AG10803 (cell line): ENCODE measurements at regions not wholly inside any gene's neighbourhood (a gene's known extent, or its start where the extent isn't known, plus 50 kb on each side); places are given as distances from the start of the nearest gene placed in this dataset.
"Not testable (repeated sequence)": the region's sequence is repeated elsewhere in the genome, so short reads cannot be mapped to it uniquely, and the experiment has no call there.

Experiments
- DNase-seq: peaks from one replicate; pipeline ENCODE4 v3.0.0; 2010; ENCODE audit warnings: low read depth
- H3K4me3 ChIP-seq: 2 replicates; pipeline ENCODE4 v1.5.1; 2011; ENCODE audit warnings: mild to moderate bottlenecking, low read length, control low read depth
- CTCF ChIP-seq: conservative IDR thresholded peaks from 2 replicates; pipeline ENCODE4 v1.5.1; 2011; ENCODE audit warnings: mild to moderate bottlenecking, low read length, control low read depth, inconsistent platforms

GRCh38 chr11:33988586-33989370 is 62.8 kb upstream of the CAPRIN1 start:
- no peak for DNase-seq
- no peak for TF ChIP-seq CTCF
- no peak overlapping the region for H3K4me3 ChIP-seq

- peak; percentile 90 for TF ChIP-seq CTCF
- H3K4me3 ChIP-seq, result no peak overlapping the region
- peak; percentile 84 for DNase-seq
Measured at GRCh38 chr11:33987975-33988580, 63.5 kb upstream of the CAPRIN1 start.

- DNase-seq, result no peak
- no peak for TF ChIP-seq CTCF
- H3K4me3 ChIP-seq, result no peak overlapping the region
Measured at GRCh38 chr11:33987545-33987944, 64.0 kb upstream of the CAPRIN1 start.

GRCh38 chr11:33986597-33987501 is 64.7 kb upstream of the CAPRIN1 start:
- H3K4me3 ChIP-seq, DNase-seq: not testable (repeated sequence)

GRCh38 chr11:33984682-33985389 is 66.7 kb upstream of the CAPRIN1 start:
- no peak overlapping the region for H3K4me3 ChIP-seq
- DNase-seq, result no peak
- peak; percentile 43 for TF ChIP-seq CTCF

- DNase-seq, result no peak
- TF ChIP-seq CTCF, result no peak
- no peak overlapping the region for H3K4me3 ChIP-seq
Measured at GRCh38 chr11:33982661-33983060, 68.9 kb upstream of the CAPRIN1 start.

- H3K4me3 ChIP-seq, result no peak overlapping the region
- no peak for DNase-seq
- no peak for TF ChIP-seq CTCF
Measured at GRCh38 chr11:33980897-33981296, 70.6 kb upstream of the CAPRIN1 start.
